SW480 (cell line): ENCODE measurements at regions not wholly inside any gene's neighbourhood (a gene's known extent, or its start where the extent isn't known, plus 50 kb on each side); places are given as distances from the start of the nearest gene placed in this dataset.
A peak's percentile ranks its signal among the peaks of the same experiment; 100 is the strongest.
"Not testable (repeated sequence)": the region's sequence is repeated elsewhere in the genome, so short reads cannot be mapped to it uniquely, and the experiment has no call there.

Source experiments
- DNase-seq: peaks from one replicate; pipeline ENCODE4 v3.0.0-alpha.2; 2016; ENCODE audit warnings: low spot score

GRCh38 chr9:129561594-129562281 is 59.2 kb downstream of the C9orf50 start:
- DNase-seq = no peak

- DNase-seq = no peak
These were observed 60.0 kb downstream of the C9orf50 start for GRCh38 chr9:129560881-129561306.

GRCh38 chr9:129559506-129559881 is 61.4 kb downstream of the C9orf50 start:
- DNase-seq = no peak

GRCh38 chr9:129558551-129559505 is 62.1 kb downstream of the C9orf50 start:
- peak; percentile 88 for DNase-seq

GRCh38 chr9:129558063-129558550 is 62.8 kb downstream of the C9orf50 start:
- DNase-seq = peak; percentile 50

GRCh38 chr9:129557192-129558036 is 63.5 kb downstream of the C9orf50 start:
- peak; percentile 99 for DNase-seq

GRCh38 chr9:129556491-129557191 is 64.3 kb downstream of the C9orf50 start:
- no peak for DNase-seq

GRCh38 chr9:129555512-129556215 is 65.2 kb downstream of the C9orf50 start:
- no peak for DNase-seq

GRCh38 chr9:129554649-129555048 is 66.3 kb downstream of the C9orf50 start:
- DNase-seq = no peak

GRCh38 chr9:129553277-129553676 is 67.6 kb downstream of the C9orf50 start:
- DNase-seq = no peak

GRCh38 chr9:129552064-129552463 is 68.8 kb downstream of the C9orf50 start:
- no peak for DNase-seq

- no peak for DNase-seq
These were observed 69.4 kb downstream of the C9orf50 start for GRCh38 chr9:129551393-129551973.

GRCh38 chr9:129550977-129551376 is 69.9 kb downstream of the C9orf50 start:
- not testable (repeated sequence) for DNase-seq

GRCh38 chr9:129550199-129550839 is 70.6 kb downstream of the C9orf50 start:
- peak; percentile 67 for DNase-seq

- peak; percentile 73 for DNase-seq
These were observed 71.2 kb downstream of the C9orf50 start for GRCh38 chr9:129549684-129550083.

- no peak for DNase-seq
These were observed 71.8 kb downstream of the C9orf50 start for GRCh38 chr9:129549139-129549538.

GRCh38 chr9:129548571-129549135 is 72.2 kb downstream of the C9orf50 start:
- no peak for DNase-seq

GRCh38 chr9:129547869-129548570 is 72.9 kb downstream of the C9orf50 start:
- DNase-seq = no peak

- DNase-seq = no peak
These were observed 73.8 kb downstream of the C9orf50 start for GRCh38 chr9:129547063-129547462.
